SK-N-SH (cell line): ENCODE measurements at regions not wholly inside any gene's neighbourhood (a gene's known extent, or its start where the extent isn't known, plus 50 kb on each side); places are given as distances from the start of the nearest gene placed in this dataset.

Experiments used
- CTCF ChIA-PET: fragments of 300-600, 350-600 bp; formaldehyde crosslinking; extraction: SDS; loops from one replicate; lab custom pipeline; 2021; lab: Yijun Ruan, JAX
- POLR2A ChIA-PET: fragments of 350-600 bp; sonication (Branson Sonifier 250); formaldehyde crosslinking; extraction: SDS; loops from one replicate; lab custom pipeline; 2020; ENCODE audit warnings: antibody characterized with exemption, inconsistent platforms; lab: Yijun Ruan, JAX
- DNase-seq: peaks from one replicate; pipeline ENCODE4 v3.0.0; 2012
- H2AFZ ChIP-seq: fragments of 200-600 bp; sonication (generic); 2 replicates; pipeline ENCODE4 v1.8.1; 2016; ENCODE audit warnings: antibody characterized with exemption, mild to moderate bottlenecking, low read depth
- H3F3A ChIP-seq: fragments of 200-600 bp; sonication (generic); replicated peaks from 2 replicates; pipeline ENCODE3; 2016; ENCODE audit warnings: antibody characterized with exemption, mild to moderate bottlenecking; ENCODE audit not compliant: insufficient read depth
- H3K27ac ChIP-seq, 2 experiments: fragments of 200-500 bp in 1 of 2; fragments of 200-600 bp in 1 of 2; sonication (Bioruptor generic) in 1 of 2; sonication (generic), shearing (Covaris generic) in 1 of 2; 2 replicates each; pipeline versions ENCODE4 v1.5.1 to v1.6.1; 2014 to 2016; ENCODE audit warnings: low read depth in 2 of 2, inconsistent platforms in 1 of 2, low read length in 1 of 2, mild to moderate bottlenecking in 1 of 2, mixed read lengths in 1 of 2
- H3K27me3 ChIP-seq: fragments of 200-600 bp; sonication (generic), shearing (Covaris generic); 2 replicates; pipeline ENCODE4 v1.6.1; 2016; ENCODE audit warnings: mixed run types; ENCODE audit not compliant: insufficient read depth
- H3K36me3 ChIP-seq, 2 experiments: fragments of 200-500 bp in 1 of 2; fragments of 200-600 bp in 1 of 2; sonication (Bioruptor generic) in 1 of 2; sonication (generic) in 1 of 2; replicated peaks in 1 of 2; 2 replicates each; pipeline versions ENCODE3 to v1.5.1; 2014 to 2016; ENCODE audit warnings: low read length in 1 of 2, mild to moderate bottlenecking in 1 of 2; ENCODE audit not compliant: insufficient read depth in 2 of 2, control insufficient read depth in 1 of 2
- H3K4me1 ChIP-seq, 2 experiments: fragments of 200-500 bp in 1 of 2; fragments of 200-600 bp in 1 of 2; sonication (Bioruptor generic) in 1 of 2; sonication (generic), shearing (Covaris generic) in 1 of 2; 2 replicates each; pipeline versions ENCODE4 v1.5.1 to v1.6.1; 2014 to 2016; ENCODE audit warnings: low read depth in 1 of 2, low read length in 1 of 2, mixed run types in 1 of 2; ENCODE audit not compliant: insufficient read depth in 2 of 2, control insufficient read depth in 1 of 2
- H3K4me2 ChIP-seq: fragments of 200-600 bp; sonication (generic), shearing (Covaris generic); 2 replicates; pipeline ENCODE4 v1.6.1; 2017; ENCODE audit warnings: mixed run types
- H3K4me3 ChIP-seq, 2 experiments: fragments of 200-500 bp in 1 of 2; fragments of 200-600 bp in 1 of 2; sonication (Bioruptor generic) in 1 of 2; sonication (generic), shearing (Covaris generic) in 1 of 2; 2 replicates each; pipeline versions ENCODE4 v1.5.1 to v1.8.1; 2014 to 2016; ENCODE audit warnings: low read depth in 2 of 2, inconsistent platforms in 1 of 2, low read length in 1 of 2, mild to moderate bottlenecking in 1 of 2, mixed read lengths in 1 of 2, moderate library complexity in 1 of 2
- H3K79me2 ChIP-seq: fragments of 200-600 bp; sonication (generic); 2 replicates; pipeline ENCODE4 v1.8.1; 2017; ENCODE audit warnings: mild to moderate bottlenecking; ENCODE audit not compliant: insufficient read depth
- H3K9ac ChIP-seq: fragments of 200-600 bp; sonication (generic); 2 replicates; pipeline ENCODE4 v1.6.1; 2017; ENCODE audit warnings: mixed run types
- H3K9me2 ChIP-seq: fragments of 200-600 bp; sonication (generic); 2 replicates; pipeline ENCODE4 v1.6.1; 2017; ENCODE audit warnings: mixed run types
- H3K9me3 ChIP-seq: fragments of 200-600 bp; sonication (generic); 2 replicates; pipeline ENCODE4 v1.6.1; 2017; ENCODE audit warnings: mixed run types, mild to moderate bottlenecking, moderate library complexity
- H4K20me1 ChIP-seq: fragments of 200-600 bp; sonication (generic); 2 replicates; pipeline ENCODE4 v1.6.1; 2017; ENCODE audit warnings: mild to moderate bottlenecking, mixed run types; ENCODE audit not compliant: insufficient read depth
- CHD2 ChIP-seq: fragments of 150-350 bp; IDR thresholded peaks from 2 replicates; pipeline ENCODE4 v1.6.1; 2018; ENCODE audit warnings: low read length; ENCODE audit not compliant: partially characterized antibody
- CTCF ChIP-seq: fragments of 200-600 bp; sonication (generic); IDR thresholded peaks from 2 replicates; pipeline ENCODE4 v1.6.1; 2017; ENCODE audit warnings: antibody characterized with exemption, mild to moderate bottlenecking, moderate library complexity
- FOSL2 ChIP-seq: IDR thresholded peaks from 2 replicates; pipeline ENCODE4 v1.4.0; 2012; ENCODE audit warnings: low read depth, mild to moderate bottlenecking, moderate library complexity, borderline replicate concordance
- FOXM1 ChIP-seq: IDR thresholded peaks from 2 replicates; pipeline ENCODE4 v1.4.0; 2012; ENCODE audit warnings: low read depth, mild to moderate bottlenecking
- IRF3 ChIP-seq: fragments of 150-350 bp; IDR thresholded peaks from 2 replicates; pipeline ENCODE4 v1.6.1; 2016; ENCODE audit warnings: mild to moderate bottlenecking, low read depth, low read length
- JUND ChIP-seq: IDR thresholded peaks from 2 replicates; pipeline ENCODE4 v1.4.0; 2012
- MEF2A ChIP-seq: IDR thresholded peaks from 2 replicates; pipeline ENCODE4 v1.4.0; 2012; ENCODE audit warnings: low read depth, borderline replicate concordance
- NFIC ChIP-seq: IDR thresholded peaks from 2 replicates; pipeline ENCODE4 v1.4.0; 2012; ENCODE audit warnings: borderline replicate concordance
- NRF1 ChIP-seq: IDR thresholded peaks from 2 replicates; pipeline ENCODE4 v1.6.1; 2012; ENCODE audit warnings: low read depth, mild to moderate bottlenecking, low read length
- POLR2AphosphoS5 ChIP-seq: IDR thresholded peaks from 2 replicates; pipeline ENCODE4 v1.6.1; 2012; ENCODE audit warnings: low read depth, low read length
- RAD21 ChIP-seq: IDR thresholded peaks from 2 replicates; pipeline ENCODE4 v1.6.1; 2012; ENCODE audit warnings: mild to moderate bottlenecking, low read length
- RCOR1 ChIP-seq: fragments of 150-350 bp; IDR thresholded peaks from 2 replicates; pipeline ENCODE4 v1.6.1; 2017; ENCODE audit warnings: antibody characterized with exemption, low read length
- TAF1 ChIP-seq: IDR thresholded peaks from 2 replicates; pipeline ENCODE4 v1.6.1; 2012; ENCODE audit warnings: low read depth, mild to moderate bottlenecking, low read length, moderate library complexity, borderline replicate concordance
- USF1 ChIP-seq: IDR thresholded peaks from 2 replicates; pipeline ENCODE4 v1.4.0; 2012; ENCODE audit warnings: low read depth, borderline replicate concordance
- YY1 ChIP-seq: IDR thresholded peaks from 2 replicates; pipeline ENCODE4 v1.4.0; 2012; ENCODE audit warnings: low read depth, mild to moderate bottlenecking
- WGBS: methylation state at CpG from one replicate; pipeline ENCODE4 v1.1.6; 2017; ENCODE audit warnings: low lambda C conversion rate; 5-methylcytosine and 5-hydroxymethylcytosine counted together
- TF ChIP-seq, protein P1 (sequence below): fragments of 150-350 bp; IDR thresholded peaks from 2 replicates; pipeline ENCODE4 v1.6.1; 2017; ENCODE audit warnings: antibody characterized with exemption, low read length, low read depth, borderline replicate concordance

DNA sequence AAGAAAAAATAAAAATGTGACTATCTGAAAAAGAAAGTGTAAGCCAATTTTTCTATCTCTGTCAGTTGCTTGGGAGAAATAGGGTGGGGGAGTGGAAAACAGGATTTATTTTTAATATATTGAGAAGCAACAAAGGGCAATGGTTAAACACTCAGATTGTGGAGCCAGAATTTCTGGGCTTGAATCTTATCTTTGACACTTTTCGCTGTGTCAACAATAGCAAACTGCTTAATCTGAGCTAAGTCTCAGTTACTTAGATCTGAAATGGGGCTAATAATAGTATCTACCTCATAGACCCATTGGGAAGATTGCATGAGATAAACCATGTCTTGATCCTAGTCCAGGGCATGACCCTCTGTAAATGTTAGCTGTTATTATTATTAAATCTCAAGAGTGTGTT, 468.1 kb downstream of the ADGRL2 start:
- H3K27me3 ChIP-seq = no peaks in the 10 kb centered on the region
- no peaks in the 10 kb centered on the region for H3K9me3 ChIP-seq
- H3K4me3 ChIP-seq = no peak overlapping the region
- no peaks in the 10 kb centered on the region for H3K79me2 ChIP-seq
- TF ChIP-seq IRF3 (no peak), FOXM1 (no peak), JUND (no peak), TAF1 (no peak), NRF1 (no peak), RAD21 (no peak), RCOR1 (no peak), CTCF (no peak), CHD2 (no peak), POLR2AphosphoS5 (no peak), MEF2A (no peak), YY1 (no peak), FOSL2 (no peak), NFIC (no peak), USF1 (no peak)
- TF ChIP-seq, protein P1, sequence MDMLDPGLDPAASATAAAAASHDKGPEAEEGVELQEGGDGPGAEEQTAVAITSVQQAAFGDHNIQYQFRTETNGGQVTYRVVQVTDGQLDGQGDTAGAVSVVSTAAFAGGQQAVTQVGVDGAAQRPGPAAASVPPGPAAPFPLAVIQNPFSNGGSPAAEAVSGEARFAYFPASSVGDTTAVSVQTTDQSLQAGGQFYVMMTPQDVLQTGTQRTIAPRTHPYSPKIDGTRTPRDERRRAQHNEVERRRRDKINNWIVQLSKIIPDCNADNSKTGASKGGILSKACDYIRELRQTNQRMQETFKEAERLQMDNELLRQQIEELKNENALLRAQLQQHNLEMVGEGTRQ = no peak
- TF ChIP-seq, all 33 proteins: peak for 0
- ChIA-PET CTCF (no interaction called here), POLR2A (no interaction called here)
- Histone ChIP-seq H3F3A (no peaks in the 10 kb centered on the region), H4K20me1 (no peaks in the 10 kb centered on the region), H2AFZ (no peak overlapping the region), H3K4me1 (no peaks in the 10 kb centered on the region), H3K9ac (no peak overlapping the region), H3K4me2 (no peak overlapping the region), H3K36me3 (no peaks in the 10 kb centered on the region), H3K9me2 (no peaks in the 10 kb centered on the region), H3K27ac (no peak overlapping the region)
- 88% methylated on average over 1 of the region's 1 CpG for WGBS
- no peak for DNase-seq
